IPS-18a (cell line): ENCODE measurements at regions not wholly inside any gene's neighbourhood (a gene's known extent, or its start where the extent isn't known, plus 50 kb on each side); places are given as distances from the start of the nearest gene placed in this dataset.

Experiments used
- H3K27ac ChIP-seq: one replicate; pipeline ENCODE4 v1.5.1; 2013; ENCODE audit warnings: low read length
- H3K27me3 ChIP-seq: one replicate; pipeline ENCODE4 v1.6.1; 2013; ENCODE audit warnings: mild to moderate bottlenecking, low read length; ENCODE audit not compliant: control insufficient read depth, insufficient read depth
- H3K36me3 ChIP-seq: one replicate; pipeline ENCODE4 v1.6.1; 2013; ENCODE audit warnings: low read depth, low read length; ENCODE audit not compliant: control insufficient read depth
- H3K4me1 ChIP-seq: one replicate; pipeline ENCODE4 v1.6.1; 2013; ENCODE audit warnings: low read depth, low read length; ENCODE audit not compliant: control insufficient read depth
- H3K4me3 ChIP-seq: one replicate; pipeline ENCODE4 v1.5.1; 2013; ENCODE audit warnings: low read length
- H3K9ac ChIP-seq: one replicate; pipeline ENCODE4 v1.6.1; 2013; ENCODE audit warnings: mild to moderate bottlenecking, low read length, moderate library complexity
- H3K9me3 ChIP-seq: one replicate; pipeline ENCODE4 v1.6.1; 2013; ENCODE audit warnings: low read depth, low read length; ENCODE audit not compliant: control insufficient read depth

- H3K4me3 ChIP-seq: no peak overlapping the region
- H3K9ac ChIP-seq: no peak overlapping the region
- H3K27me3 ChIP-seq: peaks cover 25% of the 10 kb centered on the region
These were observed 54.9 kb upstream of the DAB2IP start for GRCh38 chr9:121596515-121596914.

DNA sequence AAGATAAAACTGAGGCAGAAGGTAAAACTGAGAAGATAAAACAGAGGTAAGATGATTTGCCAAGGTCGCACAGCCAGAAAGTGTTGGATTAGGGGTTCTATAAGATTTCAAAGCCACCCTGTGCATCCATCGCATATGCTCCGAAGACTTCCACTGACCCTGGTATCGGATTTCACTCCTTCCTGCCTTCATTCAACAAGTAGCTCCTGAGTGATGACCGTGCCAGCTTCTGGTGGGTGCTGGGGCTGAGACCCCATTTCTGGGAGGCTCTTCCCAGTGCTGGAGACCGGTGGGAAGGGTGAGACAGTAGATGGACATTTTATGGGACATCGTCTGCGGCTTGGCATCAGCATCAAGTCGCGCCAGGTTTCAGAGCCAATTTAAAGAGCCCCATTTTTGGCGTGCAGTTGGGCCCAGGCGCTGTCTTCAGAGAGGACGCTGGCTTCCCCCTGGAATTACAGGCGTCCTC lies 53.7 kb upstream of the DAB2IP start:
- H3K9ac ChIP-seq: peak overlapping the region; percentile 9
- peaks cover 6% of the 10 kb centered on the region for H3K9me3 ChIP-seq
- H3K27me3 ChIP-seq: peaks cover 27% of the 10 kb centered on the region
- H3K4me1 ChIP-seq: peaks cover 13% of the 10 kb centered on the region
- peak overlapping the region; percentile 78 for H3K4me3 ChIP-seq
- H3K27ac ChIP-seq: no peak overlapping the region
- no peaks in the 10 kb centered on the region for H3K36me3 ChIP-seq

More at GRCh38 chr9:121596515-121596914, 54.9 kb upstream of the DAB2IP start:
- Histone ChIP-seq H3K9me3 (peaks cover 6% of the 10 kb centered on the region), H3K4me1 (peaks cover 13% of the 10 kb centered on the region), H3K27ac (no peak overlapping the region), H3K36me3 (no peaks in the 10 kb centered on the region)

DNA sequence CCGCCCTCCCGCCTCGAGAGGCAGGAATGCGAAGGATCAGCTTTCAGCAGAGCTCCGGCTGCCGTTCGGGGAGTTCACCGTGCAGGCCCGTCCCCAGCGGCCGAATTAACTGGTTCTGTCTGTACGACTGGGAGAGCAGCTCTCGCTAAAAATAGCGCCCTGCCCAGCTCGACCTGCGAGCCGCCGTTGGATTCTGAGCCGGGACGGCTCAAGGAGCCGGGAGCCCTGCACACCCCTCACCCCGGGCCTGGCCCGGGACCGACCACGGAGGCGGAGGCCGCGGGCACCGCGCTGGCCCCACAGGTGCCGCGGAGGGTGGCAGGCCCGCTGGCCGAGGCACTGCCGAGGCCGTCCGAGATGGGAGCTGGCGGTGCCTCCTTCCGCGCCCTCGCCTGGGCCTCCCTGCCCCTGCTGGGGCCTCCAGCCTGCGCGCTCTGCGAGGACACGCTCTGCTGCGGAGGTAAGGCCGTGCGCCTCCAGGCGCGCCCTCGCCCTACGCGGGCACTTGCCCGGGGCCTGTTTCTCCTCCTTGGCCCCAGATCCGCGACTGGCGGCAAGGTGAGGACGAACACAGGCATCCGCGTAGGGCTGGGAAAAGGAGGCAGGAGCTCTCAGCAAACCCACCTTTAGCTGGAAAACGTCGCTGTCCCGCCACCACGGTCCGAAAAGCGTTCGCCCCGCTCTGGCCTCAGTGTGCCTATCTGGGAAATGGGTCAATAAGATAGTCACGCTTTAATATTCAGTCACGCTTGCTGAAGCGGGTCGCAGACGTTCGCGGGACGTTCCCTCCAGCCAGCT lies 53.1 kb upstream of the DAB2IP start:
- H3K27me3 ChIP-seq: peaks cover 27% of the 10 kb centered on the region
- H3K27ac ChIP-seq: no peak overlapping the region
- peak overlapping the region; percentile 78 for H3K4me3 ChIP-seq
- peaks cover 13% of the 10 kb centered on the region for H3K4me1 ChIP-seq
- H3K9me3 ChIP-seq: peaks cover 6% of the 10 kb centered on the region
- no peaks in the 10 kb centered on the region for H3K36me3 ChIP-seq
- H3K9ac ChIP-seq: peak overlapping the region; percentile 32

- H3K27me3 ChIP-seq: peaks cover 27% of the 10 kb centered on the region
- H3K36me3 ChIP-seq: no peaks in the 10 kb centered on the region
- peaks cover 20% of the 10 kb centered on the region for H3K4me1 ChIP-seq
- H3K9me3 ChIP-seq: peaks cover 6% of the 10 kb centered on the region
- H3K9ac ChIP-seq: peak overlapping the region; percentile 40
- no peak overlapping the region for H3K27ac ChIP-seq
- H3K4me3 ChIP-seq: peak overlapping the region; percentile 78
These were observed 52.2 kb upstream of the DAB2IP start for GRCh38 chr9:121598965-121599871.

DNA sequence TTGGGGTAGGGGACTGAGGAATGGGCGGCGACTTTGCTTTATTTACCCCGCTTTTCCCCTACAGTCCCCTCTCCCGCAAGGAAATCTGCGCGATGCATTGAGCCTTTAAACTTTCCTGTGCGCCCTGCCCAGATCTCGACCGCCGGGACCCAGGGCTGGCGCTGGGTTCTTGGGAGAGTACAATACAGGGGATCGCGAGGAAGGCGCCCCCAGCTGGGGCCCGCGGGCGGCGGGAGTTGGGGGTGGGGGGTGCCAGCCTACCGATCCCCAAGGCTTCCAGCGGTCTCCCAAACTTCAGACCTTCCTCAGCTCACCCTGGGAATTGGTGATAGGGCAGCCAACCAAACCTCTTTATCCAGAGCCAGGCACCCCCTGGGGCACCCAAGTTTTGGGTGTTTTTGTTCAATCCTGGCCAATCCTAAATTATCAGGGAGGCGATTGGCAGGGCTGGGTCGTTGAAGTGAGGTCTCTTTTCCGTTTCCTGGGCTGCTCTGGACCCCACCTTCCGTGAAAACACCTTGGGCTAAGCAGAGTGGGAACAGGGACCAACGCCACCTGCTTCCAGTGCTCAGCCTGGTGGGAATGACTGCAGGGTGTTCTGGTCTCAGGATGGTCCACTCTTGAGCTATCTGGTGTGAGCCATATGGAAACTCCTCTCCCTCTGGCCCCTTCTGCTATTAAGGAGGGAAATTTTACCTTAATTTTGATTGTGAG lies 51.4 kb upstream of the DAB2IP start:
- H3K9me3 ChIP-seq: peaks cover 6% of the 10 kb centered on the region
- H3K36me3 ChIP-seq: no peaks in the 10 kb centered on the region
- H3K9ac ChIP-seq: peak overlapping the region; percentile 40
- H3K27me3 ChIP-seq: peaks cover 27% of the 10 kb centered on the region
- H3K4me3 ChIP-seq: peak overlapping the region; percentile 78
- peaks cover 22% of the 10 kb centered on the region for H3K4me1 ChIP-seq
- no peak overlapping the region for H3K27ac ChIP-seq

- Histone ChIP-seq H3K9ac (no peak overlapping the region), H3K27ac (no peak overlapping the region), H3K4me3 (no peak overlapping the region), H3K9me3 (peaks cover 6% of the 10 kb centered on the region), H3K27me3 (peaks cover 27% of the 10 kb centered on the region), H3K4me1 (peaks cover 22% of the 10 kb centered on the region), H3K36me3 (no peaks in the 10 kb centered on the region)
These were observed 50.2 kb upstream of the DAB2IP start for GRCh38 chr9:121601194-121601593.
